ENCODE measurements at regions not wholly inside any gene's neighbourhood (a gene's known extent, or its start where the extent isn't known, plus 50 kb on each side); places are given as distances from the start of the nearest gene placed in this dataset.

- Mint-ChIP-seq H3K27ac (ENCODE audit: unreplicated experiment) (no peak overlapping the region), H3K36me3 (ENCODE audit: low read depth, unreplicated experiment) (no peaks in the 10 kb centered on the region), H3K4me1 (ENCODE audit: unreplicated experiment) (no peaks in the 10 kb centered on the region), H3K4me3 (ENCODE audit: unreplicated experiment) (no peak overlapping the region), H3K9me3 (ENCODE audit: unreplicated experiment) (no peaks in the 10 kb centered on the region), H3K27me3 (ENCODE audit: unreplicated experiment) (peaks cover 1% of the 10 kb centered on the region)
- no peak for DNase-seq (ENCODE audit: low spot score)
- TF ChIP-seq, protein P1, sequence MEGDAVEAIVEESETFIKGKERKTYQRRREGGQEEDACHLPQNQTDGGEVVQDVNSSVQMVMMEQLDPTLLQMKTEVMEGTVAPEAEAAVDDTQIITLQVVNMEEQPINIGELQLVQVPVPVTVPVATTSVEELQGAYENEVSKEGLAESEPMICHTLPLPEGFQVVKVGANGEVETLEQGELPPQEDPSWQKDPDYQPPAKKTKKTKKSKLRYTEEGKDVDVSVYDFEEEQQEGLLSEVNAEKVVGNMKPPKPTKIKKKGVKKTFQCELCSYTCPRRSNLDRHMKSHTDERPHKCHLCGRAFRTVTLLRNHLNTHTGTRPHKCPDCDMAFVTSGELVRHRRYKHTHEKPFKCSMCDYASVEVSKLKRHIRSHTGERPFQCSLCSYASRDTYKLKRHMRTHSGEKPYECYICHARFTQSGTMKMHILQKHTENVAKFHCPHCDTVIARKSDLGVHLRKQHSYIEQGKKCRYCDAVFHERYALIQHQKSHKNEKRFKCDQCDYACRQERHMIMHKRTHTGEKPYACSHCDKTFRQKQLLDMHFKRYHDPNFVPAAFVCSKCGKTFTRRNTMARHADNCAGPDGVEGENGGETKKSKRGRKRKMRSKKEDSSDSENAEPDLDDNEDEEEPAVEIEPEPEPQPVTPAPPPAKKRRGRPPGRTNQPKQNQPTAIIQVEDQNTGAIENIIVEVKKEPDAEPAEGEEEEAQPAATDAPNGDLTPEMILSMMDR (IDR thresholded peaks at IDR 0.05; ENCODE audit: unreplicated experiment), result no peak
Observed at GRCh38 chr13:80140685-80141084, 200.2 kb downstream of the SPRY2 start.

DNA sequence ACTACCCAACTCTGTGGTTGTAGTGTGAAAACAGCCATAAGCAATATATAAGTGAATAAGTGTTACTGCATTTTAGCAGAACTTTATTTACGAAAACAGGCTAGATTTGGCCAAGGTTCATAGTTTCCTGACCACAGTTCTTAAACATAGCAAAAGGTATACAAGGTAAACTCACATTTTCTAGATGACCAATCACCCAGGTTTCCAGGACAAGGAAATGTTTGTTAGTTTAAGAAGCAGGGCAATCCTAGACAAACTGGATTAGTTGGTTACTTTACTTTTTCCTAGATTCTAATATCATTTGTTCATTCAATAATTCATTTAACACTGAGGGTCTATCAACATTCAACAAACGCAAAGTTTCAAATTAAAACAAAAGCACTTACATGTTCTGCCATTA lies 201.7 kb downstream of the SPRY2 start:
- Mint-ChIP-seq H3K36me3 (ENCODE audit: low read depth, unreplicated experiment) (no peaks in the 10 kb centered on the region), H3K27me3 (ENCODE audit: unreplicated experiment) (peaks cover 1% of the 10 kb centered on the region), H3K4me3 (ENCODE audit: unreplicated experiment) (no peak overlapping the region), H3K9me3 (ENCODE audit: unreplicated experiment) (no peaks in the 10 kb centered on the region), H3K4me1 (ENCODE audit: unreplicated experiment) (no peaks in the 10 kb centered on the region), H3K27ac (ENCODE audit: unreplicated experiment) (no peak overlapping the region)
- DNase-seq (ENCODE audit: low spot score), result no peak
- TF ChIP-seq, protein P1 (IDR thresholded peaks at IDR 0.05; ENCODE audit: unreplicated experiment), result no peak

GRCh38 chr13:80137994-80138393 lies 202.9 kb downstream of the SPRY2 start:
- TF ChIP-seq, protein P1 (IDR thresholded peaks at IDR 0.05; ENCODE audit: unreplicated experiment), result no peak
- no peak for DNase-seq (ENCODE audit: low spot score)
- peaks cover 1% of the 10 kb centered on the region for H3K27me3 Mint-ChIP-seq (ENCODE audit: unreplicated experiment)
- H3K27ac Mint-ChIP-seq (ENCODE audit: unreplicated experiment), result no peak overlapping the region
- H3K36me3 Mint-ChIP-seq (ENCODE audit: low read depth, unreplicated experiment), result no peaks in the 10 kb centered on the region
- H3K4me1 Mint-ChIP-seq (ENCODE audit: unreplicated experiment), result peaks cover 10% of the 10 kb centered on the region
- no peak overlapping the region for H3K4me3 Mint-ChIP-seq (ENCODE audit: unreplicated experiment)
- H3K9me3 Mint-ChIP-seq (ENCODE audit: unreplicated experiment), result no peaks in the 10 kb centered on the region

GRCh38 chr13:80134346-80134745 lies 206.6 kb downstream of the SPRY2 start:
- Mint-ChIP-seq H3K9me3 (ENCODE audit: unreplicated experiment) (no peaks in the 10 kb centered on the region), H3K4me3 (ENCODE audit: unreplicated experiment) (no peak overlapping the region), H3K27me3 (ENCODE audit: unreplicated experiment) (no peaks in the 10 kb centered on the region), H3K27ac (ENCODE audit: unreplicated experiment) (no peak overlapping the region), H3K4me1 (ENCODE audit: unreplicated experiment) (peaks cover 22% of the 10 kb centered on the region), H3K36me3 (ENCODE audit: low read depth, unreplicated experiment) (no peaks in the 10 kb centered on the region)
- DNase-seq (ENCODE audit: low spot score), result no peak
- TF ChIP-seq, protein P1 (IDR thresholded peaks at IDR 0.05; ENCODE audit: unreplicated experiment), result no peak

DNA sequence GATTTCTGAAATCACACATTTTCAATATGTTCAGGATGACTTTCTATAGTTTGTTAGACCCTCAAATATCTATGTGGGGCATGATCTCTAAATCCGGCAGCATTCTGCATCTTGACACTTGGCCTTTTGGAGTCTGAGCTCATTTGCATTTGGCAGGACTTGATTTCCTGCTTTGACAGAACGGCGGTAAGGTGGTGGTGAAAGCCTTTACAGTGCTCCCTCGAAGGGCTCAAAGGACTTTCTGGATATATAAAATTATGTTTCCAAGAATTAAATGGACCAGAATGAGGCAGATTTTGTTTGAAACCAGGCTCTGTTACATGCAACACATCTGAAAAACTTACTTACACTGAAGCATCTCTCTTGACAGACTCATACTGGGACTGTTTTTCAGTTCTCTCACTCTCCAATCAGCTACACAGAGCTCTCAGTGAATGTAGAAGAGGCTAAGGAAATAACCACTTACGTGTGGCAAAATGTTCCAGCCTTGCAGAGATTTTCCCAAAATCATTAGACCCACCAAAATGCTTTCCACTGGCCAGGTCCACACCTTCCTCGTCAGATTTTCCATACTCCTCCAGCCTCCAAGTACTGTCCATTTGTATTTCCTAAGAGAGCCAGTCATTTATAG lies 207.2 kb downstream of the SPRY2 start:
- TF ChIP-seq, protein P1 (IDR thresholded peaks at IDR 0.05; ENCODE audit: unreplicated experiment), result no peak
- no peak overlapping the region for H3K4me3 Mint-ChIP-seq (ENCODE audit: unreplicated experiment)
- H3K36me3 Mint-ChIP-seq (ENCODE audit: low read depth, unreplicated experiment), result no peaks in the 10 kb centered on the region
- no peaks in the 10 kb centered on the region for H3K9me3 Mint-ChIP-seq (ENCODE audit: unreplicated experiment)
- peaks cover 22% of the 10 kb centered on the region for H3K4me1 Mint-ChIP-seq (ENCODE audit: unreplicated experiment)
- H3K27ac Mint-ChIP-seq (ENCODE audit: unreplicated experiment), result peak overlapping the region; percentile 22
- no peak for DNase-seq (ENCODE audit: low spot score)
- H3K27me3 Mint-ChIP-seq (ENCODE audit: unreplicated experiment), result no peaks in the 10 kb centered on the region

All from endothelial cell (in vitro differentiated cells).